ENCODE measurements at regions not wholly inside any gene's neighbourhood (a gene's known extent, or its start where the extent isn't known, plus 50 kb on each side); places are given as distances from the start of the nearest gene placed in this dataset.

GRCh38 chr14:62143245-62143644 is 381.0 kb downstream of the SNAPC1 start:
- no peaks in the 10 kb centered on the region for H3K4me1 ChIP-seq (ENCODE audit: insufficient read depth)
- H3K79me2 ChIP-seq = no peaks in the 10 kb centered on the region
- H3K36me3 ChIP-seq (replicated peaks; ENCODE audit: insufficient read depth, low read depth) = no peaks in the 10 kb centered on the region
- no peak overlapping the region for H3K27ac ChIP-seq
- H4K20me1 ChIP-seq (ENCODE audit: insufficient read depth, poor library complexity, severe bottlenecking) = no peaks in the 10 kb centered on the region
- 51% methylated on average over 2 of the region's 2 CpGs for WGBS (ENCODE audit: low lambda C conversion rate, missing lambda C conversion rate)
- H3K9me3 ChIP-seq (ENCODE audit: low read depth) = peaks cover 4% of the 10 kb centered on the region
- H3K4me3 ChIP-seq = no peak overlapping the region
- no peaks in the 10 kb centered on the region for H3K9me2 ChIP-seq (replicated peaks; ENCODE audit: insufficient read depth)
- TF ChIP-seq EZH2phosphoT487 (IDR thresholded peaks at IDR 0.05; ENCODE audit: low read depth, severe bottlenecking, unreplicated experiment) (no peak), CTCF (IDR thresholded peaks at IDR 0.05; ENCODE audit: poor library complexity) (no peak), EZH2 (IDR thresholded peaks at IDR 0.05; ENCODE audit: borderline replicate concordance) (no peak)
- no peak for DNase-seq (ENCODE audit: low spot score)
- H3K27me3 ChIP-seq = no peaks in the 10 kb centered on the region
- H3K4me2 ChIP-seq = no peak overlapping the region
- no peak overlapping the region for H2AFZ ChIP-seq

GRCh38 chr14:62144863-62145262 is 382.6 kb downstream of the SNAPC1 start:
- no peak overlapping the region for H3K27ac ChIP-seq
- H3K79me2 ChIP-seq = no peaks in the 10 kb centered on the region
- H3K4me2 ChIP-seq = no peak overlapping the region
- H2AFZ ChIP-seq = no peak overlapping the region
- TF ChIP-seq EZH2phosphoT487 (IDR thresholded peaks at IDR 0.05; ENCODE audit: low read depth, severe bottlenecking, unreplicated experiment) = no peak
- no peak for TF ChIP-seq EZH2 (IDR thresholded peaks at IDR 0.05; ENCODE audit: borderline replicate concordance)
- no peak for TF ChIP-seq CTCF (IDR thresholded peaks at IDR 0.05; ENCODE audit: poor library complexity)
- 81% methylated on average over 1 of the region's 1 CpG for WGBS (ENCODE audit: low lambda C conversion rate, missing lambda C conversion rate)
- no peaks in the 10 kb centered on the region for H4K20me1 ChIP-seq (ENCODE audit: insufficient read depth, poor library complexity, severe bottlenecking)
- peaks cover 4% of the 10 kb centered on the region for H3K9me3 ChIP-seq (ENCODE audit: low read depth)
- no peaks in the 10 kb centered on the region for H3K9me2 ChIP-seq (replicated peaks; ENCODE audit: insufficient read depth)
- no peak for DNase-seq (ENCODE audit: low spot score)
- no peaks in the 10 kb centered on the region for H3K27me3 ChIP-seq
- H3K4me1 ChIP-seq (ENCODE audit: insufficient read depth) = no peaks in the 10 kb centered on the region
- no peaks in the 10 kb centered on the region for H3K36me3 ChIP-seq (replicated peaks; ENCODE audit: insufficient read depth, low read depth)
- H3K4me3 ChIP-seq = no peak overlapping the region

- peaks cover 4% of the 10 kb centered on the region for H3K9me3 ChIP-seq (ENCODE audit: low read depth)
- H3K79me2 ChIP-seq = no peaks in the 10 kb centered on the region
- H3K4me2 ChIP-seq = no peak overlapping the region
- no peaks in the 10 kb centered on the region for H3K4me1 ChIP-seq (ENCODE audit: insufficient read depth)
- H3K27me3 ChIP-seq = no peaks in the 10 kb centered on the region
- no peaks in the 10 kb centered on the region for H4K20me1 ChIP-seq (ENCODE audit: insufficient read depth, poor library complexity, severe bottlenecking)
- 92% methylated on average over 2 of the region's 2 CpGs for WGBS (ENCODE audit: low lambda C conversion rate, missing lambda C conversion rate)
- H3K4me3 ChIP-seq = no peak overlapping the region
- no peak for DNase-seq (ENCODE audit: low spot score)
- no peaks in the 10 kb centered on the region for H3K36me3 ChIP-seq (replicated peaks; ENCODE audit: insufficient read depth, low read depth)
- no peak overlapping the region for H2AFZ ChIP-seq
- TF ChIP-seq CTCF (IDR thresholded peaks at IDR 0.05; ENCODE audit: poor library complexity) (no peak), EZH2phosphoT487 (IDR thresholded peaks at IDR 0.05; ENCODE audit: low read depth, severe bottlenecking, unreplicated experiment) (no peak), EZH2 (IDR thresholded peaks at IDR 0.05; ENCODE audit: borderline replicate concordance) (no peak)
- H3K27ac ChIP-seq = no peak overlapping the region
- no peaks in the 10 kb centered on the region for H3K9me2 ChIP-seq (replicated peaks; ENCODE audit: insufficient read depth)
Measured at GRCh38 chr14:62146030-62146429, 383.8 kb downstream of the SNAPC1 start.

- Histone ChIP-seq H3K4me3 (no peak overlapping the region), H3K4me2 (no peak overlapping the region), H4K20me1 (ENCODE audit: insufficient read depth, poor library complexity, severe bottlenecking) (no peaks in the 10 kb centered on the region), H2AFZ (no peak overlapping the region), H3K9me2 (replicated peaks; ENCODE audit: insufficient read depth) (no peaks in the 10 kb centered on the region), H3K4me1 (ENCODE audit: insufficient read depth) (no peaks in the 10 kb centered on the region), H3K36me3 (replicated peaks; ENCODE audit: insufficient read depth, low read depth) (no peaks in the 10 kb centered on the region), H3K27me3 (no peaks in the 10 kb centered on the region), H3K27ac (no peak overlapping the region), H3K9me3 (ENCODE audit: low read depth) (no peaks in the 10 kb centered on the region), H3K79me2 (no peaks in the 10 kb centered on the region)
- DNase-seq (ENCODE audit: low spot score) = no peak
- TF ChIP-seq CTCF (IDR thresholded peaks at IDR 0.05; ENCODE audit: poor library complexity) (no peak), EZH2phosphoT487 (IDR thresholded peaks at IDR 0.05; ENCODE audit: low read depth, severe bottlenecking, unreplicated experiment) (no peak)
- WGBS (ENCODE audit: low lambda C conversion rate, missing lambda C conversion rate) = 88% methylated on average over 1 of the region's 1 CpG
Measured at GRCh38 chr14:62156052-62156451, 393.8 kb downstream of the SNAPC1 start.

Measured in hepatocyte (in vitro differentiated cells).